OCI-LY1 (cell line): ENCODE measurements at regions not wholly inside any gene's neighbourhood (a gene's known extent, or its start where the extent isn't known, plus 50 kb on each side); places are given as distances from the start of the nearest gene placed in this dataset.
"Not testable (repeated sequence)": the region's sequence is repeated elsewhere in the genome, so short reads cannot be mapped to it uniquely, and the experiment has no call there.

Experiments
- H2AFZ ChIP-seq: fragments of 200-600 bp; sonication (generic), shearing (Covaris generic); 2 replicates; pipeline ENCODE4 v1.6.0; 2014; ENCODE audit warnings: antibody characterized with exemption, mild to moderate bottlenecking, low read length
- H3F3A ChIP-seq: fragments of 200-600 bp; sonication (generic), shearing (Covaris generic); 2 replicates; pipeline ENCODE4 v1.6.0; 2014; ENCODE audit warnings: mild to moderate bottlenecking, antibody characterized with exemption, low read length, moderate library complexity; ENCODE audit not compliant: insufficient read depth
- H3K27ac ChIP-seq: fragments of 200-600 bp; sonication (generic); 2 replicates; pipeline ENCODE4 v1.5.1; 2014; ENCODE audit warnings: low read length, mixed run types, mild to moderate bottlenecking, low read depth; ENCODE audit not compliant: poor library complexity, severe bottlenecking
- H3K27me3 ChIP-seq: fragments of 200-600 bp; sonication (generic); 2 replicates; pipeline ENCODE4 v1.6.0; 2014; ENCODE audit warnings: antibody characterized with exemption, mild to moderate bottlenecking, low read length, moderate library complexity; ENCODE audit not compliant: insufficient read depth
- H3K36me3 ChIP-seq: fragments of 200-600 bp; sonication (generic); 2 replicates; pipeline ENCODE4 v1.6.1; 2014; ENCODE audit warnings: mild to moderate bottlenecking, antibody characterized with exemption, low read length, moderate library complexity, mixed read lengths; ENCODE audit not compliant: insufficient read depth
- H3K4me1 ChIP-seq: fragments of 200-600 bp; sonication (generic); 2 replicates; pipeline ENCODE4 v1.5.1; 2014; ENCODE audit warnings: mild to moderate bottlenecking, low read length, moderate library complexity; ENCODE audit not compliant: insufficient read depth, severe bottlenecking
- H3K4me2 ChIP-seq: fragments of 200-600 bp; sonication (generic), shearing (Covaris generic); 2 replicates; pipeline ENCODE4 v1.6.1; 2014; ENCODE audit warnings: low read length
- H3K4me3 ChIP-seq: fragments of 200-600 bp; sonication (generic); 2 replicates; pipeline ENCODE4 v1.5.1; 2014; ENCODE audit warnings: low read length, low read depth, mild to moderate bottlenecking, mixed read lengths; ENCODE audit not compliant: poor library complexity, severe bottlenecking
- H3K79me2 ChIP-seq: fragments of 200-600 bp; shearing (Covaris generic); 2 replicates; pipeline ENCODE4 v1.6.1; 2016; ENCODE audit warnings: mixed run types, low read length, mixed read lengths; ENCODE audit not compliant: insufficient read depth
- H3K9ac ChIP-seq: fragments of 200-600 bp; sonication (generic), shearing (Covaris generic); 2 replicates; pipeline ENCODE4 v1.6.1; 2014; ENCODE audit warnings: mild to moderate bottlenecking, low read length, mixed read lengths
- H3K9me2 ChIP-seq: fragments of 200-600 bp; sonication (generic), shearing (Covaris generic); 2 replicates; pipeline ENCODE4 v1.6.1; 2014; ENCODE audit warnings: low read depth, mild to moderate bottlenecking, low read length, mixed read lengths
- H3K9me3 ChIP-seq: fragments of 200-600 bp; shearing (Covaris generic); 2 replicates; pipeline ENCODE4 v1.6.1; 2014; ENCODE audit warnings: low read length, mixed read lengths
- H4K20me1 ChIP-seq: fragments of 200-600 bp; sonication (generic), shearing (Covaris generic); 2 replicates; pipeline ENCODE4 v1.6.0; 2016; ENCODE audit warnings: mild to moderate bottlenecking, low read length; ENCODE audit not compliant: insufficient read depth
- EZH2 ChIP-seq: fragments of 200-600 bp; sonication (generic), shearing (Covaris generic); IDR thresholded peaks from 2 replicates; pipeline ENCODE4 v1.8.0; 2017; ENCODE audit warnings: borderline replicate concordance, mixed run types, mild to moderate bottlenecking, antibody characterized with exemption, low read length, moderate library complexity, mixed read lengths
- TF ChIP-seq, protein P1 (sequence below): fragments of 200-600 bp; sonication (generic), shearing (Covaris generic); IDR thresholded peaks from 2 replicates; pipeline ENCODE4 v1.5.1; 2017; ENCODE audit warnings: mild to moderate bottlenecking, antibody characterized with exemption, low read length, moderate library complexity, mixed read lengths

DNA sequence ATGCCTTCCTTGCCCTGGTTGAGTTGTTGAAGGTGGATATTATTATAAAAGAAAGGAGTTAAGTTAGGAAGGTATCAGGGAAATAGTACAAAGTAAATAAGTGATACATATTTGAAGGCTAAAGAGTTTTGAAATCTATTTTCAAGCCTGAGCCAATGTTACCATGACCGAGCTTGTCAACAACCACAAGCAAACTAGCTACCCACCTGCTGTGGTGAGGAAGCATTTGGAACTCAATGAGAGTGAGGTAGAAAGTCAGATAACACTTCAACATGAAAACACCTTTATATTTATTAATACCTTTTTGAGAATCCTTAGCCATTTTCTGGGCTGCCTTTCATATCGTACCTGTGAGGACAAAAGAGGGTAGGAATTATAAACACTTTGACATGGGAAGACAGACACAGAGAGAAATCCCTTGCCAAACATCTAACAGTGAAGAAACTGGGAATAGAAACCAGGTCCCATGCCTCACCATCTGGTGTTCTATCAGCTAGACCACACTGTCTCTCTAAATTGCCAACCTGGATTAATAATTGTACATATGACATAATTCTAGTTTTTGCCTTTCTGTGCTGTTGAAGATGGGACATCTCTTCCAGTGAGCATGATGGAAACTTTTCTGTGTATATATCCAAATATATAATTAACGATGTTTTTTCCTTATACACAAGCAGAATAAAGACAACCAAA lies 606.4 kb upstream of the NR3C2 start:
- Histone ChIP-seq H3K27me3 (no peaks in the 10 kb centered on the region), H3K9me3 (no peaks in the 10 kb centered on the region)

DNA sequence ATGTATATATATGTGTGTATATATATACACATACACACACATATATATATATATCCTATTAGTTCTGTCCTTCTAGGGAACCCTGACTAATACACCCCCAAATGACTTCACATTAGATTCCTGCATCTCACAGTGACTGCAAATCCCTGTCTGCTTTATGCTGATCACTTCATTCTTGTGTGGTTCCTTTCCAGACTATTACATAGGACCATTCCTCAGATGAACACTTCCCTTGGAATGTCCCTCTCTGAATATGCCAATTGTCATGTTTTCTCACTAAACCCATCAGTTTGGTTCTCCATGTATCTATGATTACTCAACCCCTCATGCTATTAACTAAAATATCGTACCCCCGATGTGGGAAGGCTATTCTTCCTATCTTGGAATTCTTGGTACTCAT lies 605.2 kb upstream of the NR3C2 start:
- Histone ChIP-seq H3K27ac (no peak overlapping the region), H3K27me3 (no peaks in the 10 kb centered on the region), H3K4me3 (no peak overlapping the region), H3K9me2 (no peaks in the 10 kb centered on the region), H3F3A (no peaks in the 10 kb centered on the region), H3K79me2 (no peaks in the 10 kb centered on the region), H4K20me1 (no peaks in the 10 kb centered on the region), H2AFZ (no peak overlapping the region), H3K36me3 (no peaks in the 10 kb centered on the region), H3K9ac (no peak overlapping the region), H3K4me2 (no peak overlapping the region), H3K9me3 (no peaks in the 10 kb centered on the region), H3K4me1 (no peaks in the 10 kb centered on the region)
- TF ChIP-seq EZH2 = no peak
- TF ChIP-seq, protein P1, sequence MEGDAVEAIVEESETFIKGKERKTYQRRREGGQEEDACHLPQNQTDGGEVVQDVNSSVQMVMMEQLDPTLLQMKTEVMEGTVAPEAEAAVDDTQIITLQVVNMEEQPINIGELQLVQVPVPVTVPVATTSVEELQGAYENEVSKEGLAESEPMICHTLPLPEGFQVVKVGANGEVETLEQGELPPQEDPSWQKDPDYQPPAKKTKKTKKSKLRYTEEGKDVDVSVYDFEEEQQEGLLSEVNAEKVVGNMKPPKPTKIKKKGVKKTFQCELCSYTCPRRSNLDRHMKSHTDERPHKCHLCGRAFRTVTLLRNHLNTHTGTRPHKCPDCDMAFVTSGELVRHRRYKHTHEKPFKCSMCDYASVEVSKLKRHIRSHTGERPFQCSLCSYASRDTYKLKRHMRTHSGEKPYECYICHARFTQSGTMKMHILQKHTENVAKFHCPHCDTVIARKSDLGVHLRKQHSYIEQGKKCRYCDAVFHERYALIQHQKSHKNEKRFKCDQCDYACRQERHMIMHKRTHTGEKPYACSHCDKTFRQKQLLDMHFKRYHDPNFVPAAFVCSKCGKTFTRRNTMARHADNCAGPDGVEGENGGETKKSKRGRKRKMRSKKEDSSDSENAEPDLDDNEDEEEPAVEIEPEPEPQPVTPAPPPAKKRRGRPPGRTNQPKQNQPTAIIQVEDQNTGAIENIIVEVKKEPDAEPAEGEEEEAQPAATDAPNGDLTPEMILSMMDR = no peak

More for the DNA sequence above, 606.4 kb upstream of the NR3C2 start:
- Histone ChIP-seq H3K79me2 (no peaks in the 10 kb centered on the region), H3K4me1 (no peaks in the 10 kb centered on the region), H3F3A (no peaks in the 10 kb centered on the region), H4K20me1 (no peaks in the 10 kb centered on the region), H3K27ac (no peak overlapping the region), H2AFZ (no peak overlapping the region), H3K4me2 (no peak overlapping the region), H3K9me2 (no peaks in the 10 kb centered on the region), H3K9ac (no peak overlapping the region), H3K36me3 (no peaks in the 10 kb centered on the region), H3K4me3 (no peak overlapping the region)
- TF ChIP-seq, protein P1 = no peak
- TF ChIP-seq EZH2 = no peak

DNA sequence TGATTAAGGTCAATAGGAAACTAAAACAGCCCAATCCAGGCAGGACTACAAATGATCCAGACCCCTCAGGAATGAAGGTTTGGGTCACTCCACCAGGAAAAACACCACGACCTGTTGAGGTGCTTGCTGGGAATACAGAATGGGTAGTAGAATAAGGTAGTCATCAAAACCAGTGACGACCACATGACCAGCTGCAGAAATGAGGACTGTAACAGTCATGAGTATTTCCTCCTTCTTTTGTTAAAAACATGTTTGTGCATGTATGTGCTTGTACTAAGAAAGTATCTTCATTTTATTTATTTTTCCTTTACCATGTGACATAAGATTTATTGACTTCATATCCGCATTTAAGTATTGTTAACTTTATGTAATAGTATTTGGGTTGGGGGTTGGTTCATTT lies 603.5 kb upstream of the NR3C2 start:
- Histone ChIP-seq H3K27ac (no peak overlapping the region), H3F3A (no peaks in the 10 kb centered on the region), H2AFZ (no peak overlapping the region), H3K9me3 (no peaks in the 10 kb centered on the region), H4K20me1 (no peaks in the 10 kb centered on the region), H3K79me2 (no peaks in the 10 kb centered on the region), H3K4me3 (no peak overlapping the region), H3K27me3 (no peaks in the 10 kb centered on the region), H3K36me3 (no peaks in the 10 kb centered on the region), H3K4me1 (no peaks in the 10 kb centered on the region), H3K9me2 (no peaks in the 10 kb centered on the region), H3K9ac (no peak overlapping the region), H3K4me2 (no peak overlapping the region)
- TF ChIP-seq EZH2 = no peak
- TF ChIP-seq, protein P1 = no peak

DNA sequence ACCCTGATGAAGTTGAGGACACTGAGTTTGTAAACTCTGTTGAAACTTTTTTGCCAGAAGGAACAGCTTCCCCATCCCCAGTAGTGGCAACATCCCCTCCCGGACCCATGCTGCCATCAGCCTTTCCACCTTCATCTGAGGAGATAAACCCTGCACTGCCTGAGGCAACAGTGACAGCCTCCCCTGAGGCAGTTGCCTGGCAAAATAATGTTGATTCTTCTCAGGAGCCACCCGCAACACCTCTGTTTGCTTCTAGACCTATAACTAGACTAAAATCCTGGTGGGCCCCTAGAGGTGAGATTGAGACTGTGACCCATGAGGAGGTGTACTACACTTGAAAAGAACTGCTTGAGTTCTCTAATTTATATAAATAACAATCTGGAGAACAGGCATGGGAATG lies 597.6 kb upstream of the NR3C2 start:
- not testable (repeated sequence) for H3K9me3 ChIP-seq, H3K27me3 ChIP-seq, H3K9ac ChIP-seq, H4K20me1 ChIP-seq, H3K4me3 ChIP-seq, H3K9me2 ChIP-seq, H2AFZ ChIP-seq, H3K79me2 ChIP-seq, H3F3A ChIP-seq, H3K36me3 ChIP-seq, H3K4me1 ChIP-seq, H3K27ac ChIP-seq, H3K4me2 ChIP-seq
